D721Med (cell line): ENCODE measurements at regions not wholly inside any gene's neighbourhood (a gene's known extent, or its start where the extent isn't known, plus 50 kb on each side); places are given as distances from the start of the nearest gene placed in this dataset.

Experiments
- DNase-seq: peaks from one replicate; pipeline ENCODE4 v3.0.0; 2011; ENCODE audit warnings: low spot score; ENCODE audit not compliant: insufficient read length
- FAIRE-seq: peaks from 2 replicates; lab custom pipeline; 2011; peaks lifted over from hg19 to GRCh38; lab: Jason Lieb, UNC
- CTCF ChIP-seq: IDR thresholded peaks from 2 replicates; pipeline ENCODE4 v1.5.1; 2012; ENCODE audit warnings: mild to moderate bottlenecking, control low read depth; ENCODE audit not compliant: insufficient read depth; ENCODE audit errors: missing control alignments

- FAIRE-seq: no peak
- TF ChIP-seq CTCF: no peak
- no peak for DNase-seq
These were observed 121.4 kb upstream of the TMCC3 start for GRCh38 chr12:94771741-94772140.

- FAIRE-seq (no peak), DNase-seq (no peak)
- TF ChIP-seq CTCF: no peak
These were observed 120.8 kb upstream of the TMCC3 start for GRCh38 chr12:94771199-94771598.

- DNase-seq (no peak), FAIRE-seq (no peak)
- TF ChIP-seq CTCF: no peak
These were observed 120.4 kb upstream of the TMCC3 start for GRCh38 chr12:94770791-94771190.

- no peak for FAIRE-seq
- no peak for TF ChIP-seq CTCF
- no peak for DNase-seq
These were observed 119.7 kb upstream of the TMCC3 start for GRCh38 chr12:94769776-94770759.

- no peak for TF ChIP-seq CTCF
- DNase-seq (no peak), FAIRE-seq (no peak)
These were observed 118.7 kb upstream of the TMCC3 start for GRCh38 chr12:94769047-94769420.

GRCh38 chr12:94768398-94769046, 118.2 kb upstream of the TMCC3 start:
- TF ChIP-seq CTCF: no peak
- FAIRE-seq (no peak), DNase-seq (no peak)

- FAIRE-seq: no peak
- no peak for TF ChIP-seq CTCF
- DNase-seq: no peak
These were observed 117.6 kb upstream of the TMCC3 start for GRCh38 chr12:94767956-94768355.
